Heart left ventricle (tissue), 13 donors: ENCODE measurements at regions not wholly inside any gene's neighbourhood (a gene's known extent, or its start where the extent isn't known, plus 50 kb on each side); places are given as distances from the start of the nearest gene placed in this dataset.

Experiments used
- CTCF ChIP-seq, 12 donors: fragments of 200-600 bp; sonication (generic) in 4 of 12; IDR thresholded peaks; one replicate each; pipeline versions ENCODE4 v1.5.0 to v1.8.0; 2018 to 2022; ENCODE audit warnings: antibody characterized with exemption in 12 of 12, mild to moderate bottlenecking in 5 of 12
- POLR2A ChIP-seq, 2 donors: fragments of 450-650 bp; IDR thresholded peaks; one replicate each; pipeline ENCODE4 v1.6.1; 2017; ENCODE audit warnings: antibody characterized with exemption in 2 of 2, mild to moderate bottlenecking in 2 of 2, moderate library complexity in 2 of 2
- donor health status: ischemic (EF 13 %, LVEDD 7.1; RV severe dilation, severe dysfunction).
- donor health status: DM: no; HTN: yes; CAD: no.
- donor health status: DM: no; HTN: no; CAD: no.
- donor health status: ischemic (EF 25% LVEDD 6.9; RV normal size, moderate dysfunction).
- donor health status: ischemic (EF 25% LVEDD 5.7; RV mildly dilated, moderate dysfunction).
- donor health status: ischemic (EF 35%, LVEDD 5.7; RV mildly dilated, moderate dysfunction).
- donor health status: nonischemic (EF 11% LVEDD 7.7; RV severe dilation, severe dysfunction).
- donor health status: DM: yes; HTN: yes; CAD: no.
- donor health status: PGD.
- donor health status: ischemic (EF 29% LVEDD 5.4; RV normal size, mild dysfunction).
- donor health status: nonischemic (EF 23%, LVEDD 6.1; RV moderate dilation, normal function).

GRCh38 chrX:65859299-65859698, 180.6 kb downstream of the VSIG4 start:
- TF ChIP-seq CTCF (IDR thresholded peaks at IDR 0.05) (no peak), POLR2A (IDR thresholded peaks at IDR 0.05) (no peak)
